IPS-NIHi7 (cell line): ENCODE measurements at regions not wholly inside any gene's neighbourhood (a gene's known extent, or its start where the extent isn't known, plus 50 kb on each side); places are given as distances from the start of the nearest gene placed in this dataset.

ENCODE experiments used
- DNase-seq: peaks from one replicate; pipeline ENCODE4 v3.0.0; 2012; ENCODE audit warnings: mixed read lengths; ENCODE audit errors: extremely low spot score

GRCh38 chr15:95319242-95319641, 1011.3 kb upstream of the NR2F2 start:
- DNase-seq: no peak

GRCh38 chr15:95323796-95324195, 1006.7 kb upstream of the NR2F2 start:
- DNase-seq: no peak

GRCh38 chr15:95324656-95325055, 1005.8 kb upstream of the NR2F2 start:
- DNase-seq: no peak

DNA sequence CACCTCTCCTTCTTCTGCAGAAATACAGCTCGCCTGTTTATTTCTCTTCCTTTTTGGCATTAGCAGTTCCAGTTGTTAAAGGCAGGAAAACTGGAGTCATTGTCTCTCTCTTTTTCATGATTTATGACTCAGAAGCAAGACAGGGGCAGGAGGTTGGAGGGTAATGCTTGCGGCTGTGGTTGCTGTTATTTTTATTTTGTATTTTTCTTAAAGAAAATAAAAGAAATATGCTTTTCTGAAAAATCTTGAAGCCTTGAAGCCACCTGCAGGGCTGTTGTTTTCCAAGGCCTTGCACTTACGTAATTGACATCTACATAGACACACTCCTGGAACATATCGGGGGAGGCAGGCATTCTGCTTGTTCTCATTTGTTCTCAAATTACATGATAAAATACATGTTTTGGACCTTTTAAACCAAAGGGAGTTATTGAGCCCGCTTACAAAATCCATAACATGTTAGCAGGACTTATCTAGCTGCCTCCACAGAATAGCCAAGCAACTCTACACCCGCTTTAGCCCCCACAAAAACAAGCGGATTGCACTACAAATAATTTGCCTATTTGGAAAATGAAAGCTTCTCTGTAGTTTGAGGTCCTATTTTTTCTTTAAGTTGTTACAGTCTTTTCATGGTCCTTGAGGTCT, 1004.6 kb upstream of the NR2F2 start:
- no peak for DNase-seq

DNA sequence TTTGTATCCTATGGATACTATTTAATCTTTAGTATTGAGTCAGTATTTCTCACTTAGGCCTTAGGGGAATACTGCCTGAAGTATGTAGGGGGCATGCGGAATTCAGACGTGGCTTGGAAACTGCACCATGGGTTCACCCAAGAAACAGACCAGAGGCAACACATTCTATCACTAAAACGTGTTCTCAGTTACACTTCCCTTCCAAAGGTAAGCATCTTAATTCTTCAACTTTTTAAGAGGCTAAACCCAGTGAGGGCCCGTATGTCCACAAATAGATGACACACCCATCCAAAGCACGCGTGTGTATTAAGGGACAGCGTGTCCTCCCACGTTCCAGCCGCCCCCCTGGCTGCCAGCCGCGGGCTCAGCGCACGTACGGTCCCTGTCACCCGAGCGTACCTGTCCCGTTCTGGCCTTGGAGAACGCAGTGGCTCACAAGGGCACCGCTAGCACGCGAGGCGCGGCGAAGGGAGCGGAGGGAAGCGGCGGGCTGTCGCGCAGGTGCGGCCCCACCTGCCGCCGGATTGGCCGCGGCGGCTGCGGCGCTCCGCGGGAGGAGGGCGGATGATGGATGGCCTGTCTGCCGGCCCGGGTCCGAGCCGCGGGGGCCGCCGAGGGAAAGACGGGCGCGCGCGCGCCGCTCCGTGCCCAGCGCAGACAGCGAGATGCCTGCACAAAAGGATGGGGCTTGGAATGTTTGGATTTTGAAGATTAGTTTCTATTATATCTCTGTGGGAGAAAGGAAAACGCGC, 1003.9 kb upstream of the NR2F2 start:
- DNase-seq: peak; percentile 77

DNA sequence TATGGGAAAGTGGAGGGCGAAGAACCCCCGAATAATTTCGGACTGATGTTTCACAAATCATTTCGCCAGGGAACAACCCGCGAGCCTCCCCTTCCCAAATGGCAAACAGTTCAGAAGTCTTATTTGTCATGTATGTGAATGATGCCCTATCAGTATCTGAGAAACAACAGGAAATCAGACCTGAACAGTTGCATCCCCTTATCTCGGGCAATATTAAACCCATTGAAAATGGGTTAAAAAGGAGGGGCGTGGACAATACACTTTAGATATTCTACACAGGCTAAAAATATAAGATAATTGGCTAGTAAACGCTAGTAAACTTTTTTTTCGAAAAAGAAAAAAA, 1003.3 kb upstream of the NR2F2 start:
- DNase-seq: no peak

- peak; percentile 14 for DNase-seq
Measured at GRCh38 chr15:95327661-95328060, 1002.8 kb upstream of the NR2F2 start.

GRCh38 chr15:95328559-95328958, 1001.9 kb upstream of the NR2F2 start:
- DNase-seq: no peak

GRCh38 chr15:95329362-95329761, 1001.1 kb upstream of the NR2F2 start:
- no peak for DNase-seq

- DNase-seq: no peak
Measured at GRCh38 chr15:95341686-95342085, 988.8 kb upstream of the NR2F2 start.

DNA sequence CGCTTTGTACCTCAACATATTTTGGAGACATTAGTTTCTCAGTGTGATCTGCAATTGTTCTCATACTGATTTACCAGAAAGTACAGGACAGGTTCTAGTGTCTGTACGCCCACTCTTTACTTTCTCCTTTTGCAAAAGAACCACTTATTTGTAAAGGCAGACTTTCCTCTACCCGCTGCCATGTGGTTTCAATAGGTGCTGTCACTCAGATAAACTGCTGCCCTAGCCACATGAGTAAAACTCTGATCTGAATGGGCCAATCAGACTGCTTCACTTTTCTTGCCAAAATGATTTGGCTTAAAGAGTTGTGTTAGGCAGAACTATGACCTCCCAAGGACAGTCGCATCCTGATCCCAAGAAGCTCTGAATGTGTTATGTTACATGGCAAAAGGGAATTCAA, 984.6 kb upstream of the NR2F2 start:
- no peak for DNase-seq

GRCh38 chr15:95346721-95347475, 983.6 kb upstream of the NR2F2 start:
- no peak for DNase-seq

- no peak for DNase-seq
Measured at GRCh38 chr15:95347837-95348236, 982.7 kb upstream of the NR2F2 start.

DNA sequence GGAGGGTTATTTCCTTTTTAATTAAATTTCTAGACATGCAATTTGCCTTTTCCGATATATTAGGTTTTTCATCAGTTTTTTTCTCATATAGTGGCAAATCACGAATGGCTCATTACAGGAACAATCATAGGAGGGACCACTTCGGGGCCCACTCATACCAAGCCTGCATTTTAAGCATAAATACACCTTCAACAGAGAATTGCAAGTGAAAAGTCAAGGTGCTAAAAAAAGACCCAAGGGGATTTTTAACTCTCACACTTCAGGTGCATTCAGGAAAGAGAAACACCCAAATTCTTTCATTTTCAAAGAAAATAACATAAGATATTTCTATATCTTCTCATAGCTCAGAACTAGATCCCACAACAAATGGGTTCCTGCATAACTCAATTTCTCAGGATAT, 979.6 kb upstream of the NR2F2 start:
- no peak for DNase-seq

- DNase-seq: no peak
Measured at GRCh38 chr15:95352631-95353187, 977.8 kb upstream of the NR2F2 start.

- no peak for DNase-seq
Measured at GRCh38 chr15:95353512-95353911, 977.0 kb upstream of the NR2F2 start.

DNA sequence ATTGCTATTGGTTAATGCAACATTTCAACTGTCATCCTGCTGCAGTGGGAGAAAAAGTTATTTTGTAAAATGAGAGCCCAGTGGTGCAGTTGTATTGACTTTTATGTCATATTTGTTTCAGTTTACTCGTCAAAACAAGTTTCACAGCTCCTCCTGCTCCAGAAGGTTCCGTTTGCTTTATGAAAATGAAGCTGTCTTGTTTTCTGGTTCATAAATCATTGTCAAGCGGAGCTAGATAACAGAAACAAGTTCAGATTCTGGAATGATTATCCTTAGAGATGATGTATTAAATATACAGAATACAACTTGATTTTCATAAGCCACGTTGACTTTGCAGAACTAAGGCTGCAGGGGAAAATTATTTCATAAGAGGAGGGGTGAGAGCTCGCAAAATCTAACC, 970.5 kb upstream of the NR2F2 start:
- no peak for DNase-seq

DNA sequence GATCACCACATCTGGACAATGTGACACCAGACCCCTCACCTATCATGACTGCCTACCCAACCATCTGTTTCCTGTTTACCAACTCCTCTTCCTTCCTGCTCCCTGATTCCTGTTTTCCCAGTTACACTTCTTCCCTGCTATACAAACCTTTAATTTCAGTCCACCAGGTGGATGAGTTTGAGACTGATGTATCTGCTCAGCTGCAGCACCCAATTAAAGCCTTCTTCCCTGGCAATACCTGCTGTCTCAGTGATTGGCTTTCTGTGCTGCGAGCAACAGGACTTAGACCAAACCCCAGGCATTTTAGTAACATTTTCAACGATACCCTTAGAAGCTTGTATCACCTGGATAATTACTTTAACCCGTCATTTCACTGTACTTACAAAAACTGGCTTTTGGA, 968.2 kb upstream of the NR2F2 start:
- no peak for DNase-seq

DNA sequence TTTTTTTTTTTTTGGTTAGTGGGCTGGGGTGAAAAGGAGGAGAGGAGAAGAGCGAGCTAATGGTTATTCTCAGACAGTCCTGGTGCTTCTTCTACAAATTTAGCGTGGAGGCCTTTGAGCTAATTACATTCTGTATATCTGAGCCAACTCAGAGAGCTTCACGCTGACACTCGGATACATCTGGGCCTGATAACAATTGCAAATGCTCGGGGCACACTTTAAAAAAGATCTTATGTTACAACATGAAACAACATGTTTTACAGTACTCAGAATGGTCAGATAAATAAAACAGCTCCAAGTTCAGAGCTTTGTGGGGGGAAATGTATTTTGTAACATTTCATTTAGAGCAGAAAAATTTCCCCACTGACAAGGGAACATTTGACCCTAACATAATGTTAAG, 966.9 kb upstream of the NR2F2 start:
- no peak for DNase-seq

DNA sequence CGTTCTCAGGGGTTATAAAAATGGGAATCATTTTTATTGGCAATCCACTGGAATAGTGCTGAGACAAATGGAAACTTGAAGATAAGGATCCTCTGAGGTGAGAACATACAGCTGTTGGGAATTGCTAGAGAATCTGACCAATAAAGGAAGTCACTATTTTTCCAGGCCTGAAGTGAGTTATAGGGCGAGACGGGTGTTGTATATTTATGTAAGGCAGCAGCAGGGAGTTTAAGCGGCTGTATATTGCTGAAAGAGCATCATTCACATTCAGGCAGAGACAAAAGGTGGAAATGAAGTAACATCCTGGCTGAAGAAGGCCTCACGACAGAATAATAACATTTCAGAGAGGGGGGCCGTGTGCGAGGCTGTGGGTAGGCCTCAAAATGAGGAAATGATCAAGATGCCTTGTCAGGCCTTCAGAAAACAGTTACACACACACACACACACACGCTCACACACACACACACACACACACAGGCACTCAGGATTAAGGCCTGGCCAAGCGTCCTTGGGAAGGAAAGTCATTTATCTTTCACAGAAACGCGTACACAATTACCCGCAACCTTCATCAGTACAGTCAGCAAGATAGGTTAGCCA, 964.9 kb upstream of the NR2F2 start:
- DNase-seq: peak; percentile 7

DNA sequence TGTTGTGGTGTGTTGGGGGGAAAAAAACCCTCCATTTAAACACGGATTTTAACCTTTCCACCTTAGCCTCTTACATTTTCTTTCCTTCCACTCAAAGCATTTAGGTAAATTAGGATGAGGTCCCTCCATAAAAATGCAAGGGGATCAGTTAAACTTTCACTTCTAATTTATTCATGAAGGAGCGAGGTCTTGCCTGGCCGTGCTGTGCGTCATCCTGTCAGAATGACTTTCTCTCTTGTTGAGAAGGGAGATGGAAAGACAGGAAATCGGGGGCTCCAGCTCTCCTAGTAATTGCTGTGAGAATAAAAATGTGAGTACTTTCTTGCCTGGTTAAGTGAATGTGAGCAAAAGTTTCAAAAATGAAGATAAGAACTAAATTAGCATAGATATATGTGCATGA, 962.3 kb upstream of the NR2F2 start:
- no peak for DNase-seq
